ENCODE measurements at regions not wholly inside any gene's neighbourhood (a gene's known extent, or its start where the extent isn't known, plus 50 kb on each side); places are given as distances from the start of the nearest gene placed in this dataset.
"Not testable (repeated sequence)": the region's sequence is repeated elsewhere in the genome, so short reads cannot be mapped to it uniquely, and the experiment has no call there.

DNA sequence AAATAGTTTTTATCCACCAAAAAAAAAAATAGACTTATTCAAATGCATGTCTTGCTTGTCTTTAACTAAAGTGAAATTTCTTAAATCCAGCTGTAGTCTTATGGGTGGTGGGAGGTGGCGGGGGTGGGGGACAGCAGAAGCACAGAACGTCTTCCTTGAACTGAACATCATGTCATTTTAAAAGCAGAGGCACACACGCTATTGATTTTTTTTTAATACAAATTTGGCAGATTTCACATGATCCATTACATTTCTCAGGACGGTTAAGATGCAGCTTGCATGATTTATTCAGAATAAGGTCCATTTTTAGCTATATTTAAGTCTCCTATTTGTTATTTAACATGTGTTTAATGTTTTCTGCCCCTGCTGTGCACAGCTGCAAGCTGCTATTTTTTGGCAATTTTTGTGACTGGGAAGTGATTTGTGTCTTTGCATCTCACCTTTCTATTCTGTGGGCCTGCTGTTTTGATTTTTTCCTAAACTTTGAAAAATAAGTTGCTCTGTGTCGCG, 274.0 kb downstream of the TSHZ3 start:
- DNase-seq, result no peak

- DNase-seq, result no peak
These were observed 274.8 kb downstream of the TSHZ3 start for GRCh38 chr19:31074199-31075125.

DNA sequence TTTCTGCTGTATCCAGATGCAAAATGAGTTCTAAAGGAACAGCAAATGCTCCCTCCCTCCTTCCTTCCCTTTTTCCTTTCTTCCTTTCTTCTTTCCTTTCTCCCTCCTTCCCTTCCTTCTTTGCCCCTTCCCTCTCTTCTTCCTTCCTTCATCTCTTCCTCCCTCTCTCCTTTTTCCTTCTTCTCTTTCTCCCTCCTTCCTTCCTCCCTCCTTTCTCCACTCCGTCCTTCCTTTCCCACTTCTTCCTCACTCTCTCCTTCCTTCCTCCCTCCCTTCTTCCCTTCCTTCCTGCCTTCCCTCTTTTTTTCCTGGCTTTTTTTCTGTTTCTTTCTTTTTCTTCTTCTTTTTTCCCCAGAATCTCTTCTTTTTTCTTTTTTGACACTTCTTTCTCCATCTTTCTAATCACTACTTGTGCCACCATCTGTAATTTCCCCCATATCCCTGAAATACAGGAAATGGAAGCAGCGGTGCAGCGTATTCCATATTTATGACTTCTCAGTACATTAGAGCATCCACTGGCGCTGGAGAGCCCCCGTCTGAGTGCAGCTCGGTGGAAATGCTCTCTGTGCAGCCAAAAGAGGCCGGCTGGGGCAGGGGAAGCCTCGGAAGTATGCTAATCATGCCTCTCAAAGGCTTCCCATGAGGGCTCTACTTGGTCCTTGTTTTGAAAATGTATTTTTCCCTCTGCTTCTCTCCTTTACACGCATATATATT, 275.6 kb downstream of the TSHZ3 start:
- no peak for DNase-seq

DNA sequence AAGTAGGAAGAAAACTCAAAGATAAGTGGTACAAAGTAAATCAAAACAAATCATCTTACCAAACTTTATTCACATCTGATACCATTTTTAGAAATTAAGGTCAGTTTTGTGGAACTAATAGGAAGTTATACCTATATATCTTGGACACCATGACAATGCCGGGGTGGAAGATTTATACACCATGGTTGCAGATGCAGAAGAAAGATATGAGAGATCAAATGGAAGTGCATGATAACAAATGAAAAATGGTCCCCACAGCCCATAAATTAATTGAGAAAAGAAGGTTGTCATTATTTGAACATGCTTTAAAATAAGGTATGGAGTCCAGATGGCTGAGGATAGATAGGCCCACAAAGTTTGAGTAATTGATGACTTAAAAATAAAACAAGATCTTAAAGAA, 276.8 kb downstream of the TSHZ3 start:
- no peak for DNase-seq

- DNase-seq, result no peak
These were observed 277.9 kb downstream of the TSHZ3 start for GRCh38 chr19:31071136-31071855.

DNA sequence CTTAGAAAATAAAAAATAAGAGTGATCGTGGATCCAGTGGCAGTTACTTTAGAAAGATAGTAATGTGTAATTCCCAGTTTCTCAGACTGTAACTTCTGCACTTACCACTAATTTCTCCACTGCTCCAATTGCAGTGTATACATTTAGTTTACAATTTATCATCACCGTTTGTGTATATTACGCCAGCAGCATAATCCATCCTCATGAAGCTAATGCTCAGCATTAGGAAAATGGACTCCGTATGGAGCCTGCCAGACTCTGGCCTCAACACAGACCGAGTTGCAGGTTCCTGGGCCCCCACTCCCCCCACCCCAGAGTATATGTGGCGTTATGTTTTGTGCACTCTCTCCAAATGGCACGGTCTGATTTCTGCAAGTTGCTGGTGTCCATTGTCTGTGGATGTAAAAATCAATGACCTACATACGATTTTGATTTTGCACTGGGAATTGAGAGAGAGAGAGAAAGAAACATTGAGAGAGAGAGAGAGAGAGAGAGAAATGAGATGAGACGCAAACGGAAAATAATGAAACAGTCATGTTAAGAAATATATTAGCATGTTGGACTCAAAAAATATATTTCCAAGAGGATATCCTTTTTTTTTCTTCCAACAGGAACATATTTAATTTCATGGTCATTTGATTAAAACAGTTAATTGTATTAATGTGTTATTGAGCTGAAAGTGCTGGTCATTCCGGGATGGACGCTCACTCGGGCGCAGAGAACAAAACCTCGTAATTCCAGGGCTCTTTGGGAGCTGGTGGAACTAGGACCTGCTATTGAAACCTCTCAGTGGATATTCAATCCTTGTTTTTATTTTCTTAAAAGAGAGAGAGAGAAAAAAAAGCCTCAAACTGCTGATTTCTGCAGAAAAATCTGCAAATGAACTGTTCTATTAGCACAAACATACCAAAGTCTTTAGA, 278.8 kb downstream of the TSHZ3 start:
- no peak for DNase-seq

DNA sequence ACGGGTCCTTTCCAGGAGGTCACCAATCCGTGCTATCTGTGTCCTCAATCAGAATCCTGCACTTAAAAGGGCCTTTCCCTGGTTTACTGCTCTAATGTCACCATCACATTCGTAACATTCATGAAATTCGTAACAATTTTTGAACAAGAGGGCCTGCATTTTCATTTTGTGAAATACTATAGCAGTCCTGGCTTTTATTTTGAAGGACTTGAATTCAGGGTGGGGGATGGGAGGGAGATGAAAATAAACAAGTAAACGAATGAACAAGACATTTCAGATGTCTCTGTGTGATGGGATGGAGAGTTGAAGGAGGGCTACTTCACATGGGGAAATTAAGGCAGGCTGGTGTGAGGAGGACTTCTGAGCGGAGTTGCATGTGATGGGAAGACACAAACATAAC, 281.0 kb downstream of the TSHZ3 start:
- DNase-seq, result no peak

DNA sequence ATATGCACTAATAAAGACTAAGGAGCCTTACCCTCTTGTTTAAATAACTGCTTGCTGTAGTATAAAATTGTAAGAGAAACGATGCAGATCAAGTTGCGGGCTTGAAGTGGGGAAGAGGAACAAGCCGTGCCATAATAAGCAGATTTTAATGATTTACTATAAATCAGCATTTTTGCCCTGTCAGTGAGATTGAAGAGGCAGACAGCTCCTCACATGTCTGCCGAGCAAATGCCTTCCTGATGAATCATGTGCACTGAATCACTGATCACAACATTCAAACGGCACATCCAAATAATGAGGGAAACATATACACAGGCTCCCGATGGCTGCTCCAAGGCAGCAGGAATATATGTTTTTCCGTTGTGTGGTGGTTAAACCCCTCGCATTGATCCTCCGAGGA, 282.9 kb downstream of the TSHZ3 start:
- no peak for DNase-seq

- no peak for DNase-seq
These were observed 284.7 kb downstream of the TSHZ3 start for GRCh38 chr19:31064491-31064890.

- DNase-seq, result no peak
These were observed 290.4 kb downstream of the TSHZ3 start for GRCh38 chr19:31058676-31059340.

- no peak for DNase-seq
These were observed 291.8 kb downstream of the TSHZ3 start for GRCh38 chr19:31057476-31057875.

DNA sequence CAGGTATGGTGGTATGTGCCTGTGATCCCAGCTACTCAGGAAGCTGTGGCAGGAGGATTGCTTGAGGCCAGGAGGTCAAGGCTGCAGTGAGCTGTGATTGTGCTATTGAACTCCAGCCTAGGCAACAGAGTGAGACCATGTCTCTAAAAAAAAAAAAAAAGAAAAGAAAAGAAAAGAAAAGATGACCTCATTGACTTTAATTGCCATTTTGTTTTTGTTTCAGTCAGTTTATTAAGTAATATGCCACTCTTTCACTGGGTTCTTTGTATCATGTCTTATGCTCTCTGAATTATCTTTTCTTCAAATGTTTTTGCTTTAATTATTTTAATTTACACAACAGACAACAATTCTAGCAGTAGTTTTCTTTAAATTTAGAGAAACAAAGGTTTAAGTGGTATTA, 293.8 kb downstream of the TSHZ3 start:
- DNase-seq, result no peak

GRCh38 chr19:31054430-31054829, 294.8 kb downstream of the TSHZ3 start:
- DNase-seq, result peak; percentile 21 to 36

- DNase-seq, result no peak
These were observed 299.8 kb downstream of the TSHZ3 start for GRCh38 chr19:31049431-31049830.

- DNase-seq, result no peak
These were observed 303.2 kb downstream of the TSHZ3 start for GRCh38 chr19:31046024-31046423.

DNA sequence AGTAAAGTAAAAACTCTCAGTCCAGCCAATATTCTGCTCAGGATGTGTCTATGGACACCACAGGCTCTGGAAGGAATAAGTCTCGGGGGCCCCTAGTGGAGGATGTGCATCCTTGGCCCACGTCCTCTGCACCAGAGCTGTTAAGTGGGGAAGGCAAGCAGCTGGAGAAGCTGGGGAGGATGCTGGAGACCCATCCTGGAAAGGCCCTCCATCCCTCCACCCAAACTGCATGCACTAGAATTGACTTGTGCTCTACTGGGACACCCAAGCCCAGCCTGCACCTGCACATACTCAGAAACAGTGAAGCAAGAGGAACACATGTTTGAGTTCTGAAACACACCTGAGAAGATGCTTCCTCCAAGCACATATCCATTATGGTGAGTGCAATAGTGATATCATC, 307.8 kb downstream of the TSHZ3 start:
- DNase-seq, result no peak

- no peak for DNase-seq
These were observed 310.1 kb downstream of the TSHZ3 start for GRCh38 chr19:31039151-31039550.

GRCh38 chr19:31037286-31037980, 311.8 kb downstream of the TSHZ3 start:
- no peak for DNase-seq

DNA sequence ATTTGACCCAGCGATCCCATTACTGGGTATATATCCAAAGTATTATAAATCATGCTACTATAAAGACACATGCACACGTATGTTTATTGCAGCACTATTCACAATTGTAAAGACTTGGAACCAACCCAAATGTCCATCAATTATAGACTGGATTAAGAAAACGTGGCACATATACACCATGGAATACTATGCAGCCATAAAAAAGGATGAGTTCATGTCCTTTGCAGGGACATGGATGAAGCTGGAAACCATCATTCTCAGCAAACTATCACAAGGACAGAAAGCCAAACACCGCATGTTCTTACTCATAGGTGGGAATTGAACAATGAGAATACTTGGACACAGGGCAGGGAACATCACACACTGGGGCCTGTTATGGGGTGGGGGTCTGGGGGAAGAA, 317.8 kb downstream of the TSHZ3 start:
- not testable (repeated sequence) for DNase-seq

GRCh38 chr19:31023038-31023437, 326.2 kb downstream of the TSHZ3 start:
- DNase-seq, result no peak

DNA sequence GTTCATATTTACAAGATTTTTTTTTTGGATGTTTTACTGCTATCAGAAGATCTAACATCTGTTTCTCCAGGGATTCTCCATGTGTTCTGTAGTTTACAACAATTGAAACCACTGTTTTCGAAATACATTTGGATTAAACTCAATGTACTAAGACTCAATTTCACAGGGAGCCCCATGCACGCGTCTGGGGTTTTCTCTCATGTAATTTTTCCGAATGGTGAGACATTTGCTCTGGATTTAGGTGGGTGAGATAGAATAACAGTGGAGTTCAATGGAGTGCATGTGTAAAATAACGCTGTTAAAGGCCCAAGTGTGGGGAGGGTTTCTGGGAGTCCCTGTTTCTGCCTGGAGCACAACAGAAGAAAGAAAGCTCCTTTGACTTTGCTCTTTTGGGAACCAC, 330.3 kb downstream of the TSHZ3 start:
- DNase-seq, result no peak

Data from CD4-positive, alpha-beta T cell treated with Interleukin-4 for 1 hour (primary cell).